Neural cell (in vitro differentiated cells): ENCODE measurements at regions not wholly inside any gene's neighbourhood (a gene's known extent, or its start where the extent isn't known, plus 50 kb on each side); places are given as distances from the start of the nearest gene placed in this dataset.

Source experiments
- H2AFZ ChIP-seq: fragments of 200-600, 300-800 bp; sonication (generic), shearing (Covaris generic); 2 replicates; pipeline ENCODE4 v1.6.0; 2014; ENCODE audit warnings: low read depth, mild to moderate bottlenecking, antibody characterized with exemption, low read length, moderate library complexity
- H3F3A ChIP-seq: fragments of 200-600 bp; shearing (Covaris generic); 2 replicates; pipeline ENCODE4 v1.6.1; 2016; ENCODE audit warnings: mild to moderate bottlenecking, moderate library complexity, mixed read lengths, antibody characterized with exemption, low read length; ENCODE audit not compliant: insufficient read depth, poor library complexity, severe bottlenecking
- H3K27ac ChIP-seq: fragments of 200-600, 300-800 bp; sonication (generic), shearing (Covaris generic); 2 replicates; pipeline ENCODE4 v1.5.1; 2014; ENCODE audit warnings: mild to moderate bottlenecking, low read length, moderate library complexity
- H3K27me3 ChIP-seq: fragments of 300-800, 200-600 bp; sonication (generic), shearing (Covaris generic); 2 replicates; pipeline ENCODE4 v1.6.0; 2014; ENCODE audit warnings: mild to moderate bottlenecking, low read depth, low read length, moderate library complexity; ENCODE audit not compliant: insufficient read depth
- H3K36me3 ChIP-seq: fragments of 300-800, 200-600 bp; sonication (generic), shearing (Covaris generic); 2 replicates; pipeline ENCODE4 v1.5.1; 2014; ENCODE audit warnings: mild to moderate bottlenecking, antibody characterized with exemption, low read length, moderate library complexity; ENCODE audit not compliant: insufficient read depth
- H3K4me2 ChIP-seq: fragments of 300-800, 200-600 bp; sonication (generic), shearing (Covaris generic); 2 replicates; pipeline ENCODE4 v1.6.0; 2014; ENCODE audit warnings: mild to moderate bottlenecking, low read length
- H3K4me3 ChIP-seq: fragments of 300-800, 200-600 bp; sonication (generic), shearing (Covaris generic); 2 replicates; pipeline ENCODE4 v1.5.1; 2014; ENCODE audit warnings: mild to moderate bottlenecking, low read length, moderate library complexity
- H3K79me2 ChIP-seq: fragments of 200-600 bp; shearing (Covaris generic); replicated peaks from 2 replicates; pipeline ENCODE4 v1.6.0; 2014; ENCODE audit warnings: mild to moderate bottlenecking, low read length, moderate library complexity; ENCODE audit not compliant: insufficient read depth
- H3K9ac ChIP-seq: fragments of 300-800, 200-600 bp; sonication (generic), shearing (Covaris generic); 2 replicates; pipeline ENCODE4 v1.6.1; 2016; ENCODE audit warnings: mild to moderate bottlenecking, low read length, mixed read lengths
- H3K9me2 ChIP-seq: fragments of 200-600 bp; shearing (Covaris generic); 2 replicates; pipeline ENCODE4 v1.6.1; 2016; ENCODE audit warnings: mild to moderate bottlenecking, low read length, mixed read lengths; ENCODE audit not compliant: insufficient read depth
- H3K9me3 ChIP-seq: fragments of 200-600, 300-800 bp; sonication (generic), shearing (Covaris generic); 2 replicates; pipeline ENCODE4 v1.6.1; 2016; ENCODE audit warnings: mild to moderate bottlenecking, mixed run types, low read length, moderate library complexity, mixed read lengths
- H4K20me1 ChIP-seq: fragments of 200-600 bp; shearing (Covaris generic); 2 replicates; pipeline ENCODE4 v1.6.1; 2016; ENCODE audit warnings: mild to moderate bottlenecking, mixed run types; ENCODE audit not compliant: insufficient read depth
- EP300 ChIP-seq: fragments of 450-650 bp; conservative IDR thresholded peaks from 2 replicates; pipeline ENCODE4 v1.6.1; 2014; ENCODE audit warnings: antibody characterized with exemption, mild to moderate bottlenecking, moderate library complexity; ENCODE audit not compliant: poor library complexity, severe bottlenecking
- EZH2 ChIP-seq: fragments of 200-600, 300-800 bp; shearing (Covaris generic), sonication (generic); IDR thresholded peaks from 2 replicates; pipeline ENCODE4 v1.6.1; 2014; ENCODE audit warnings: antibody characterized with exemption, low read length, borderline replicate concordance, mild to moderate bottlenecking; ENCODE audit not compliant: insufficient read depth, poor library complexity, severe bottlenecking
- MXI1 ChIP-seq: fragments of 450-650 bp; conservative IDR thresholded peaks from 2 replicates; pipeline ENCODE4 v1.6.1; 2014; ENCODE audit warnings: antibody characterized with exemption, mild to moderate bottlenecking; ENCODE audit not compliant: poor library complexity, severe bottlenecking
- POLR2AphosphoS5 ChIP-seq: IDR thresholded peaks from 2 replicates; pipeline ENCODE4 v1.6.1; 2012
- RAD21 ChIP-seq: fragments of 450-650 bp; conservative IDR thresholded peaks from 2 replicates; pipeline ENCODE4 v1.6.1; 2014; ENCODE audit warnings: antibody characterized with exemption, mild to moderate bottlenecking, moderate library complexity
- REST ChIP-seq: IDR thresholded peaks from 2 replicates; pipeline ENCODE4 v1.6.1; 2012; ENCODE audit warnings: borderline replicate concordance
- SMC3 ChIP-seq: fragments of 450-650 bp; conservative IDR thresholded peaks from 2 replicates; pipeline ENCODE4 v1.6.1; 2014; ENCODE audit warnings: antibody characterized with exemption, mild to moderate bottlenecking, moderate library complexity; ENCODE audit not compliant: poor library complexity
- TAF1 ChIP-seq: IDR thresholded peaks from 2 replicates; pipeline ENCODE4 v1.6.1; 2012; ENCODE audit warnings: low read depth
- TF ChIP-seq, protein P1 (sequence below): fragments of 450-650 bp; IDR thresholded peaks from 2 replicates; pipeline ENCODE4 v1.5.1; 2014; ENCODE audit warnings: antibody characterized with exemption, mild to moderate bottlenecking, moderate library complexity; ENCODE audit not compliant: poor library complexity, severe bottlenecking

- Histone ChIP-seq H3K4me3 (no peak overlapping the region), H2AFZ (no peak overlapping the region), H3K9me3 (no peaks in the 10 kb centered on the region), H3K27me3 (no peaks in the 10 kb centered on the region), H3K36me3 (no peaks in the 10 kb centered on the region), H4K20me1 (no peaks in the 10 kb centered on the region), H3K27ac (no peak overlapping the region), H3K9ac (no peak overlapping the region), H3K4me2 (no peak overlapping the region), H3F3A (no peaks in the 10 kb centered on the region), H3K79me2 (no peaks in the 10 kb centered on the region), H3K9me2 (no peaks in the 10 kb centered on the region)
- TF ChIP-seq, protein P1, sequence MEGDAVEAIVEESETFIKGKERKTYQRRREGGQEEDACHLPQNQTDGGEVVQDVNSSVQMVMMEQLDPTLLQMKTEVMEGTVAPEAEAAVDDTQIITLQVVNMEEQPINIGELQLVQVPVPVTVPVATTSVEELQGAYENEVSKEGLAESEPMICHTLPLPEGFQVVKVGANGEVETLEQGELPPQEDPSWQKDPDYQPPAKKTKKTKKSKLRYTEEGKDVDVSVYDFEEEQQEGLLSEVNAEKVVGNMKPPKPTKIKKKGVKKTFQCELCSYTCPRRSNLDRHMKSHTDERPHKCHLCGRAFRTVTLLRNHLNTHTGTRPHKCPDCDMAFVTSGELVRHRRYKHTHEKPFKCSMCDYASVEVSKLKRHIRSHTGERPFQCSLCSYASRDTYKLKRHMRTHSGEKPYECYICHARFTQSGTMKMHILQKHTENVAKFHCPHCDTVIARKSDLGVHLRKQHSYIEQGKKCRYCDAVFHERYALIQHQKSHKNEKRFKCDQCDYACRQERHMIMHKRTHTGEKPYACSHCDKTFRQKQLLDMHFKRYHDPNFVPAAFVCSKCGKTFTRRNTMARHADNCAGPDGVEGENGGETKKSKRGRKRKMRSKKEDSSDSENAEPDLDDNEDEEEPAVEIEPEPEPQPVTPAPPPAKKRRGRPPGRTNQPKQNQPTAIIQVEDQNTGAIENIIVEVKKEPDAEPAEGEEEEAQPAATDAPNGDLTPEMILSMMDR, result no peak
- no peak for TF ChIP-seq REST
- no peak for TF ChIP-seq EZH2
- no peak for TF ChIP-seq EP300
- TF ChIP-seq POLR2AphosphoS5, result no peak
- no peak for TF ChIP-seq SMC3
- TF ChIP-seq RAD21, result no peak
These were observed 322.8 kb upstream of the FAT1 start for GRCh38 chr4:187046471-187046870.

DNA sequence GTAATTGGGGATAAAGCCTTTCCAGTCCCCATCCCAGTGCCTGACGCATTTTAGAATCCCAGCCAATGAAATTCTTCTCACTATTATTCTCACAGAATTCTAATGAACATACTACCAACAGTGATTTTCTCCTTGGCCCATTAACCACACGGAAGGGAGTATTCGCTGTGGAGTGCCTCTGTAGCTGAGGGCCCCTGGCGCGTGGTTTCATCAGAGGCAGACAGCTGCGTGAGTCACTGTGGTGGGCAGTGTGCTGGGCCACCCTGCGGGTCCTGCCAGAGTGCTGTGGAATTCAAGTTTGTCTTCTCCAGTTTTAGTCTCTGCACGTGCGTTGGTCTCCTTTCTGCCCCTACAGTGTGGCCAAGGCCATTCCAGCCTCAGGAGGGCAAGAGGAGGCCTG is 335.4 kb upstream of the FAT1 start:
- Histone ChIP-seq H3K4me2 (no peak overlapping the region), H2AFZ (no peak overlapping the region), H3K36me3 (no peaks in the 10 kb centered on the region), H3F3A (no peaks in the 10 kb centered on the region), H3K9ac (no peak overlapping the region), H3K27me3 (no peaks in the 10 kb centered on the region), H3K9me3 (no peaks in the 10 kb centered on the region), H4K20me1 (no peaks in the 10 kb centered on the region), H3K79me2 (no peaks in the 10 kb centered on the region), H3K4me3 (no peak overlapping the region), H3K27ac (no peak overlapping the region), H3K9me2 (no peaks in the 10 kb centered on the region)
- TF ChIP-seq POLR2AphosphoS5, result no peak
- no peak for TF ChIP-seq EP300

DNA sequence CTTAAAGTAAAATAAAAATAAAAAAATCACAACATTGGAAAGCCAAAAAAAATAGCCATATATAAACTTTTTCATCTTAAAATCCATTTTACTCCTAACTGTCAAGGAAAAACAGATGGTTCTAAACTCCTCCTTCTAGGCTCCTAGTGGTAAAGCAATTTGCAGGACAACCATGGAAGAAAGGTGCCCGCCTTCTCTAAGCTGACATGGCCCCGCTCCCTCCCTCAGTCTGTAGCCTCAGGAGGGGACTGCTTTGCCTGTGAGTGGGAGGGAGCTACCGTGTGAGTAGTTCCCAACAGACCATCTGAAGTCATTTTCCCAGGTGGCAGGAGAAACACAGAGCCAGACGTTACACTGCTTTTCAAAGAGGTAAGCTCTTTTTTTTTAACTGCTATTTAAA is 336.2 kb upstream of the FAT1 start:
- no peaks in the 10 kb centered on the region for H3K9me2 ChIP-seq
- no peaks in the 10 kb centered on the region for H3K27me3 ChIP-seq
- H3K4me3 ChIP-seq, result no peak overlapping the region
- H3K4me2 ChIP-seq, result no peak overlapping the region
- no peaks in the 10 kb centered on the region for H3F3A ChIP-seq
- no peak overlapping the region for H2AFZ ChIP-seq
- no peaks in the 10 kb centered on the region for H4K20me1 ChIP-seq
- no peak overlapping the region for H3K9ac ChIP-seq
- no peaks in the 10 kb centered on the region for H3K36me3 ChIP-seq
- no peaks in the 10 kb centered on the region for H3K79me2 ChIP-seq
- no peaks in the 10 kb centered on the region for H3K9me3 ChIP-seq
- no peak overlapping the region for H3K27ac ChIP-seq
- TF ChIP-seq EZH2 (no peak), RAD21 (no peak), EP300 (no peak), TAF1 (no peak), POLR2AphosphoS5 (no peak), REST (no peak), SMC3 (no peak), MXI1 (no peak)
- TF ChIP-seq, protein P1, result no peak
